GM19395 (cell line): ENCODE measurements at regions not wholly inside any gene's neighbourhood (a gene's known extent, or its start where the extent isn't known, plus 50 kb on each side); places are given as distances from the start of the nearest gene placed in this dataset.

Experiments used
- ATAC-seq: cut with Tn5 transposase; IDR thresholded peaks from one replicate; pipeline ENCODE4 v1.9.1; 2021; ENCODE audit warnings: mild to moderate bottlenecking, moderate library complexity; ENCODE audit not compliant: unreplicated experiment

DNA sequence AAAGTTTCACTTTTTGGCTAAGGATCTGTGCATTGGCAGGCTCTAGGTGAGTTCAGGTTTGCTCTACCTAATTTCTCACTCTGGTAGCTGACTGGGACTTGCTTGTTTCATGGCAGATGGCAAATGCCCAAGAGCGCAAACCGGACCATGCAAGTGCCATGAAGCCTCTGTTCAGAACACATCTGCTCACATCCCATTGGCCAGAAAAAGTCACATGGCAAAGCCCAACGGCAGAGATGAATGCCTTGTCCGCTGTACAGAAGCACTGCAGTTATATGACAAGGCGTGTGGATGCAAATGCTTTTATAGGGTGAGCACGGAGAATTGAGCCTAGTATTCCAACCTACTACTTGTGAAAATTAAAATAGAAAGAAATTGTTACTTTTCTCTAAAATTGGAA is 202.2 kb upstream of the HMGA2 start:
- ATAC-seq = no peak

- no peak for ATAC-seq
Measured at GRCh38 chr12:65623507-65623906, 200.8 kb upstream of the HMGA2 start.

DNA sequence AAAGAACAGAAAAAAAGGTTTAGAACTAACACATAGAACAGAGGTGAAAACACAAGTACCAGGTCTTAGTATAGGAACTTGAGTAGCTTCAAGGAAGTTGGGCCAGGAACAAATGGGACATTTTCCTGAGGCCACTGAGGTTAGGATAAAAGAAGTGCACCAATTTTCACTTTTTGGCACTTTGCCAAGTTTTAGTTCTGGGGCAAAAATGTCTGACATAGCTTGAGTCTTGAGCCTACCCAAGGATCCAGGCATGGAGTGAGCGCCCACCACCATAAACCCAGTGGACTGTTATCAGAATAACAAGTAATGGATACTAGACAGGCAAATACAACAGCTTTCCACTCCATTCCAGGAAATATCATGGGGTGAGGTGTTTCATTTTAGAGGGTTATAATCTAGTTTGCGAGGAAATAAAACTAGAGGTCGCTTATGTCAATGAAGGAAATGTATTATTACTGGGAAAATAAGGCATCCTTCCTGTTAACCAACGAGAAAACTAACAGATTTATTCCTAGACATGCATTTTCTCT is 199.7 kb upstream of the HMGA2 start:
- ATAC-seq = no peak

GRCh38 chr12:65628061-65628460 is 196.2 kb upstream of the HMGA2 start:
- ATAC-seq = no peak

DNA sequence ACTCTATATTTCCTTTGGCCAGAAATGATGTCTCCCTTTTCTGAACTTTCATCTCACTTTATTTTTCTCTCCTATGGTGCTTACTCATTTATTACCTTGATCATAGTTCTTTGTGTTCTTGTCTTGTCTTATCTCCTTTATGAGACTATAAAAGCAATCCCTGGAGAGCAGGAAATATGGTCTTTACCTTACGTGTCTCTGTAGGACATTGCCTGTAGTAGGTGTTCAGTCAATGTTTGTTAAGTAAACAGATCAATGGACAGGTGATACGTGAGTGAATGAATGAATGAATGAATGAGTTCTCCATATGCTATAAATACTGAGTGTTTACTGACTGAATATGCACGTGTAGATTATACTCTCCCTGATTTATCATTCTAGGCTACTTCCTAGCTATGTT is 193.7 kb upstream of the HMGA2 start:
- ATAC-seq = no peak

DNA sequence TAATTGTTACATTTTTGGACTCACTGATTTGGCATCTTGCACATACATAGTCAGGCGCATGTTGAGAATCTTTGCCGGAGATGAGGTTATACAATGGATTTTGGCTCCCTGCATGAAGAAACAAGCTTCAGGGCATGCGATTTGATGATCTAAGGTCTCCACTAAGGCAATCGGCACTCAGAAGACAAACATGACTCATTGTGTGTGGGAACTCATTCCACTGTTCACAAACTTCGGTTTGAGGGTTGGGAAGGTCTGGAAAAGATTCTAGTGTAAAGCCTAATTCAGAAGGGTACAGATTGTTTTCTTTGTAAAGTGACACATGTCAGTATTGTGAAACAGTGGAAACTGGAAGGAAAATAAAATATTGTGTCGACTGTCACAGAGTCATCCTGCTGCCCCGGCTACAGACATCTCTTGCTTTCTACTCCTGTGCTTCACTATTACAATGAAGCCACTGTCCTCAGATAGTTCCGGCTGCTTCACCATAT is 192.6 kb upstream of the HMGA2 start:
- no peak for ATAC-seq

DNA sequence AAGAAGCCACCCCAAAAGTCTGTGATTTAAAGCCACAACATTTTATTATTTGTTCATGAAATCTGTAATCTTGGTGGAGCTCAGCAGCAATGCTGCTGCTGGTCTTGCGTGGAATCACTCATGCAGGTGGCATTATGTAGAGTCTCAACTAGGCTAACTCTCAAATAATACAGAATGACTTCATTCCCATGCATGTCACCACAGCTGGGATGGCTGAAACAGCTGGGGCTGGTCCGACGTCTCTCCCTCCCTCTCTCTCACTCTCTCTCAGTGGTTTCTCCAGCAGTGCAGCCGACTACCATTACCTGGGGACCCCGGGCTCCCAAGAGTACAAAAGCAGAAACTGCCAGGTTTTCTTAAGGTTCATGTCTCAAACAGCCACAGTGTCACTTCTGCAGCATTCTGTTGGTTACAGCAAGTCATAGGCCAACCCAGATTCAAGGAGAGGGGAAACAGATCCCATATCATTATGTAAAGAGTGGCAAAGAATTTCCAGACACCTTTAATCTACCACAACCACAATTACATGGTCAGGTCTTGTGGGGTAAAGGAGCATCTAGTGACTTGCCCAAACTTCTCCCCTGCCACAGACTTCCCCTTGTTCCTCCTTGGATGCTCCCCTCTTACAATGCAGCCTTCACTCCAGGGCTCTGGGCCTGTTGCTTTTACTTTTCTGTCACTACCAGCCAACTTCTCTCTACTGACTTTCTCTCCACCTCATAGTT is 192.0 kb upstream of the HMGA2 start:
- ATAC-seq = no peak

DNA sequence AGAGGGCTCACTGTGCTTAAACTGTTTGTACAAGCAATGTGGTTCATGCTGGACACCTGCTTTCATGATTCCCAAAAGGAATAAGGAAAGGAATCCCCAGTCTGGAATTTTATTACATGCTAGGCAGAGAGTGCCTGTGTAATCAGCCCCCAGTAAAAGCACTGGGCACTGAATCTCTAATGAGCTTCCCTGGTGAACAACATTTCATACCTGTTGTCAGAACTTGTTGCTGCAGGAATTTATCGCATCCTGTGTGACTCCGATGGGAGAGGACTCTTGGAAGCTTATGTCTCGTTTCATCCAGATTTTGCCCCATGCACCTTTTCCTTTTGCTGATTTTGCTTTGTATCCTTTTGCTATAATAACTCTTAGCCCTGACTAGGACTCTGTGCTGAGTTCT is 190.2 kb upstream of the HMGA2 start:
- no peak for ATAC-seq

GRCh38 chr12:65634626-65635331 is 189.5 kb upstream of the HMGA2 start:
- no peak for ATAC-seq

DNA sequence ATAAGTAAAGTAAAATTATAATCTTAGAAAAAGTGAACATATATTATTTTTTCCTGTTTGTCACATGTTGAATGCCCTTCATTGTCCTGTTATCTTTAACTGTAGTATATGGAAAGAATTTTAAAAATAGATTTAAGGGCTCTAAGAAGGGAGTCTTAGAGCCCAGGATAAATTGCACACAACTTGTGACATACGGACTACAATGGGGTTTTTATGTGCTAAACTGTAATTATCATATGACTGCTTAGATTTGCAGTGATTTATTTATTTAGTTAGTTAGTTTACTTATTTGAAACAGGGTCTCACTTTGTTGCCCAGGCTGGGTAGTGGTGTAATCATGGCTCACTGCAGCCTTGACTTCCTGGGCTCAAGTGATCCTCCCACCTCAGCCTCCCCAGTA is 187.8 kb upstream of the HMGA2 start:
- ATAC-seq = no peak

DNA sequence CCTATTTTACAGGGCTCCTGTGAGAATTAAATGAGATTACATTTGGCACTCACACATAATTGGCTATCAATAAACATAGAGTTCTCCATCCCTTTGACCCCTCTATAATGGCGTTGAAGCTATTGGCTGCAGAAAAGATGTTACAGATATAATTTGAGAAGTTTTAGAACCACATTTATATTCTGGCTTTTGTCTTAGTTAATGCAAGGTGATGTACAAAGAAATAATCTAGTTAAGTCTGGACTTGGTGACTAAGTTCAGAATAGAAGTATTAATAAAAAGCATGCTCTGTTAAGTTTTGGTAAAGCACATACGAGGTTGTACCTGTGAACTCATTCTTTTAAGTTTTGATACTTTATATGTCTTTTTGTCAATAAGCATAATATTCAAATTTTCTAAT is 187.1 kb upstream of the HMGA2 start:
- ATAC-seq = no peak

- ATAC-seq = no peak
Measured at GRCh38 chr12:65637774-65638173, 186.5 kb upstream of the HMGA2 start.

DNA sequence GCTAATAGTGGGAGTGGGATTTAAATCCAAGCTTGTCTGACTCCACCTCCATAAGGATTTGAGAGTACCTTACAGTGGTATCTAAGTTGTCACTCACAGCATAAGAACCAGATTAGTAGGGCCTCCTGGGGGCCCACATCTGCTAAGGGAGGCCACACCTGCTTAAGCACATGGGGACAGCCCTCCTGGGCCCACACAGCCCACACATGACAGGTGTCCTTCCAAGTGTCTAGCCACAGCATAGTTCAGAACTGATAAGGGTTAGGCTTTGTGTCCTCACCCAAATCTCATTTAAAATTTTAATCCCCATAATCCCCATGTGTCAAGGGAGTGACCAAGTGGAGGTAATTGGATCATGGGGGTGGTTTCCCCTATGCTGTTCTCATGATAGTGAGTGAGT is 186.0 kb upstream of the HMGA2 start:
- no peak for ATAC-seq

- no peak for ATAC-seq
Measured at GRCh38 chr12:65640489-65640901, 183.8 kb upstream of the HMGA2 start.

GRCh38 chr12:65642061-65642661 is 182.1 kb upstream of the HMGA2 start:
- no peak for ATAC-seq

- no peak for ATAC-seq
Measured at GRCh38 chr12:65643171-65643570, 181.1 kb upstream of the HMGA2 start.

DNA sequence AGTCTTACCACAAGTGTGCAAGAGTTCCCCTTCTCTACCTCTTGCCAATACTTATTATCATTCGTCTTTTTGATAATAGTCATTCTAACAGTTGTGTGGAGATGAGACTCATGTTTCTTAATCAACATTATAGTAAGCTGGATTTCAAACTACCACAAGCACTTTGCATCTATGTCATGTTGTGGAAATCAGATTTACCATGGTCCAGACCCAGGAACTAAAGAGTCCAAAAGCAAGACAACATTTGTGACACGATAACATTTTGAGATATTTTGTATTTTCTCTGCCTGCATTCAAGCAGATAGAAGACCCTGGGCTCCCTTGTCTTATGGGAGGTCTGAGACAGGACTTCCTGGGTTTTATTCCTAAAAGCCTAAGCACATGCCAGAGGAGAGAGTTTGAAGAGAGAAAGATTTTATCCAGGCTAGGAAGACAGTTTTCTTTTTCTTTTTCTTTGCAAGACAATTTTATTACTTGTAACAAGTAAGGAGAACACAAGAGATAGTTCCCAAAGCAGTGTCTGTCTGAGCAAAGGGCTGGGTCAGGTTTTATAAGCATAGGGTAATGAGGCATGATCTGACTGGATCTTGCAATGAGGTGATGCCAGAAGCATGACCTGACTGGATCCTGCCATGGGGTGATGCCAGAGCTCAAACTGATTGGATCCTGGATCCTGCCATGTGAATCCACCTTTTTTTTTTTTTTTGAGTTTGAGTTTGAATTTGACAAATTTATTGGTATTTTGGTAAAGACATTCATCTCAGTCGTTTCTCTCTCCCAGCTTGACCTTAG is 180.5 kb upstream of the HMGA2 start:
- ATAC-seq = no peak

GRCh38 chr12:65646127-65646643 is 178.1 kb upstream of the HMGA2 start:
- ATAC-seq = no peak

DNA sequence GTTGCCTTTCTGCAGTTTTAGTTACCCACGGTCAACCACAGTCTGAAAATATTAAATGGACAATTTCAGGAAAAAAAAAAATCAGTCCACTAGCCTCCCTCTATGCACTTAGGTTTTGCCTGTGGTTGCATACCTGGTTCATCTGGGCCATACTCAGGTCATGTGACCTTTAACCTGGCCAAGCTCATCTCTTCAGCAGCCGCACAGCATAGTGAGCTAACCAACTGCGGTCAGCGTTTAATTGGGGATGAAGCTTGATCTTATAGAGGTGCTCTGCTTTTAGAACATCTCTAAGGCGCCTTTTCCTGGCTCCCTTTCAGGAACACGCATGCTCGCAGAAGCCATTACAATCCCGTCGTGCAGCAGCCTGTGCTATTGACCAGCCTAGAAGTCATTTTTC is 177.2 kb upstream of the HMGA2 start:
- no peak for ATAC-seq

GRCh38 chr12:65648461-65648860 is 175.8 kb upstream of the HMGA2 start:
- no peak for ATAC-seq

DNA sequence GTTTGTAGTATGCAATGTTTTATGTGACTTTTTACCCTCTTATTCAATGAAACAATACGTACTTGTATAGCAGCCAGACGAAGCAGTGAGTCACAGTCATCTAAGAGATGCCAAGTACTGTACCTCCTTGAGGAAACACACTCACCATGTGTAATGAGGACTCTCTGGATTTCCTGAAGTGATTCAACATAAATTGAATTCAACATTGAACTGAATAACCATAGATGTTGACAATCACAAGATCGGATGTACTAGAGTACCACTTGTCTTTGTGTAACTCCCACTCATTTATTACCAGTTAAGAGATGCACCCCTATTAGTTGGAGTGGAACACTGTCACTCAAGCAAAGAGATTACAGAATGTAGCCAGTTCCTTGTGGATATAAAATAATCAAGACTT is 175.2 kb upstream of the HMGA2 start:
- no peak for ATAC-seq
